SH-SY5Y (cell line): ENCODE measurements at regions not wholly inside any gene's neighbourhood (a gene's known extent, or its start where the extent isn't known, plus 50 kb on each side); places are given as distances from the start of the nearest gene placed in this dataset.

ENCODE experiments used
- GATA2 ChIP-seq: IDR thresholded peaks from 2 replicates; pipeline ENCODE4 v1.6.1; 2011; ENCODE audit warnings: mild to moderate bottlenecking, low read depth, low read length
- GATA3 ChIP-seq: IDR thresholded peaks from 2 replicates; pipeline ENCODE4 v1.6.1; 2011; ENCODE audit warnings: low read depth, mild to moderate bottlenecking, low read length, moderate library complexity

DNA sequence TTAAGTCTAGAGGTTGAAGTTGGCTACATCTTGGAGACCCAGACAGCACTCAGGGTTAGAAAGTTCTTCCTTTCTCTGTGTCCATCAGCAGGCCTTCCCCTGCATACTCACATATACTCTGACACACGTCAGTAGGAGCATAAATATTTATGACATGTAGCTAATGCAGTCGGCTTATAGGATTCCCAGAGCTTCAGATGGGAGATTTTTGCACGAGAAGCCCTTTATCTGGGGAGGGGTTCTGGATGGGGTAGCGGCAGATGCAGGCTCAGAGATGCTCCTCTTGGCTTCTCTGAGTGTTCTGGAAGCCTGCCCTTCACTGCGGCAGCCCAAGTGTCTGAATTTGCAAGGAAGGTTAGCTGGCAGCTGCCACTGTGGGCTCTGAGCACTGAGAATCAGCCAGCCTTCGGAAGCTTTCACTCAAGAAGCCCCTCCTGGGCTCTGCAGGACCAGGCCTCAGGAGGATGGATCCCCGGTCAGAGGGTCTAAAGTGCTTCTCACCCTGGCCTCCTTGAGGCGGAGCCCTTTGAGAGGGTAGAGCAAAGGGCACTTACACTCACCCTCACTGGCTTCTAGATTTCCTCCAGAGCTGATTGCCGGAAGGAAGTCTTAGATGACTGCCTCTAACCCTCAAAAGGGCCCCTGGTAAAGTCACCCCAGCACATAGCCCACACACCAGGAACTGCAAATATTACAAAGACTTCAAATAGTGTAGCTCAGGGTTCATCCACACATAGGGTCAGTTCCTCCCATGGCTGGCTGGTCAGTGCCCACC is 68.1 kb upstream of the NFASC start:
- no peak for TF ChIP-seq GATA3
- no peak for TF ChIP-seq GATA2

DNA sequence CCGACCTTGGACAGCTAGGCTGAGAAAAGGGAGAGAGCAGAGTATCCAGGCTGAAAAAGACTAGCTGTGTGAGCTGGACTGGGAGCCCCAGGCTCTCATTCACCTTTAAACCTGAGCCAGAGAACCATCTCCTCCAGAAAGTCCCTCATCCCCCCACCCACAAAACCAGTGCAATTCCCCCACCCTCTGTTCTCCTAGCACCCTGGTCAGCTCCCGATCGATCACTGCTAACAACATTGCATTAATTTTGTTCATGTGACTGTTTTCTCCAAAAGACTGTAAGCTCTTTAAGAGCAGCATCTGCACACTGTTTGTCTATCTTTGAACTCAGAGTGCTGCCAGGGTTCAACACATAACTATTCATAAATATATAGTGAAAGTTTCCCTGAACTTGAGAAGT is 67.1 kb upstream of the NFASC start:
- TF ChIP-seq GATA3 (no peak), GATA2 (no peak)

DNA sequence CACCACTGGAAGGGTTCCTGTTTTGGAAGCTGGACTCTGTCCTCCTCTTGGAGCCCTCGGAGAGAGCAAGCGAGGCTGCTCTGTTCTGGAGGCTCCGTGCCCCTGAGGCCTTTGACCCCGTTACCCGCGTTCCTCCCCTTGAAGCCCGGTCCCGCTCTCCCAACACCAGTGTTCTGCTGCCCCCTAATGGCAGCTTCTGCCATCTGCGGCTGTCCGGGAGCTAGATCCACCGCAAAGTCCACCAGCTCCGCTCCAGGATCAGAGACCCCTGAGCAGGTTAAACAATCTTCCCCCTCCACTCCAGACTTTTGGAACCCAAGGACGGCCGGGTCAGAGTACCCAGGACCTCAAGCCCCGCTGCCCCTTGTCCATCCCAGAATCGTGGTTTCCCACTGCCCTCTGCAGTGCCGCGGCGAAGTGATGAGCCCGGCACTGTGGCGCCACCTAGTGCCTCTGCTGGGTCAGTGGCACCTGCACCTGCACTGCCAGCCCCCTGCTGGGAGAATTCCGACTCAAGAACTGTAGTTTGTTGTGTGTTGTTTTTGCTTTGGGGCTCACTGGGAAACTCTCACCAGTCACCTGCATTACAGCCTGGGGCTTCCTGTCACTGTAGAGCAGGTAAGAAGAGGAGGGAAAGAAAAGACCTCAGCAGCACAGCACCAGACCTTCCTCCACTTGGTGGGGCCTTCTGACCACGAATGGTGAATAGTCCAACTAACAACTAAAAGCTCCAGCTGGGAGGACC is 63.5 kb upstream of the NFASC start:
- no peak for TF ChIP-seq GATA3
- TF ChIP-seq GATA2 = no peak

DNA sequence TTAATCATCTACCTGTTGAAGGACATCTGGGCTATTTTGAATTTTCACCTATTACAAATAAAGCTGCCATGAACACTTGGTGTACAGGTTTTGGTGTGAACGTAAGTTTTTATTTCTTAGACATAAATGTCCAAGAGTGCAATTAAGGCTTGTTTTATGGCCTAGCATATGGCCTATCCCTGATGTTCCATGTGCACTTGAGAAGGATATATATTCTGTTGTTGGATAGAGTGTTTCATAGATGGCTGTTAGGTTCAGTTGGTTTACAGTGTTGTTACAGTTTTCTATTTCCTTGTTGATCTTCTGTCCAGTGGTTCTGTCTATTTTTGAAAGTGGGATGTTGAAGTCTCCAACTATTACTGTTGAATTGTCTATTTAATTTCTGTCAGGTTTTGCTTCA is 61.2 kb upstream of the NFASC start:
- TF ChIP-seq GATA3 = no peak
- TF ChIP-seq GATA2 = no peak

DNA sequence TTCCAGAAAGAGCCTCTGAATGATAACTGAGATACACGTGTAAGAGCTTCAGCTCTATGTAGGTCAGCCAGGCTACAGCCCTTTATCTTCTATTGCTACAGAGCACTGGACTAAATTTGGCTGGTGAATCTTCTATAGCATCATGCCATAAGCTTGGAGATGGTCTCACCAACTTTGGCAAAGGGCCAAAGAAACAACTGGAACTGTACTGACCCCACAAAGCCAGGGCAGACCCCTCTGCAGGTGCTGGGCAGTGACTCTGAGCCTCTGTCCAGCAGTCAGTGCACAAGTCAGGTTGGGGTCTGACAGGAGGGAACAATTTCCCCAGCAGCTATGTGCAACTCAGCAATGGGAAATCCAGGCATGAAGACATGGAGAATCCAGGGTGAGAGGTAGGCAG is 57.8 kb upstream of the NFASC start:
- TF ChIP-seq GATA2 = no peak
- no peak for TF ChIP-seq GATA3

DNA sequence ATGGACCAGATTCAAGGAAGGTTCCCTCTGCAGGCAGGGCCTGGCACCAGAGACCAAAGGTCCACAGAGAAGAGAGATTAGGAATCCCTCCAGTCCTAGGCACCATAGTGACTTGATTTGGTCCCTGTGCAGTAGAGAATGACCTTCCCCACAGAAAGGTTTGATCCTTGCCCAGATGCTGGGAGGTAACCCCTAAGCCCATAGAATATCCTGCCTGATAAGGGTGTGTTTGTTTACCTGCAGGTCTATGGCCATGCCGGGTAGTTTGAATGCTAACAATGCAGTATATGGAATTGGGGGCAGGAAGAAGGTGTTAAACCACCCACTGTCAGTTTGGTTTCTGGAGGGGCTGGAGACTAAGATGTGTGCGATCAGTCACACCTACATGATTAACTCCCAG is 57.1 kb upstream of the NFASC start:
- TF ChIP-seq GATA2 (no peak), GATA3 (no peak)

DNA sequence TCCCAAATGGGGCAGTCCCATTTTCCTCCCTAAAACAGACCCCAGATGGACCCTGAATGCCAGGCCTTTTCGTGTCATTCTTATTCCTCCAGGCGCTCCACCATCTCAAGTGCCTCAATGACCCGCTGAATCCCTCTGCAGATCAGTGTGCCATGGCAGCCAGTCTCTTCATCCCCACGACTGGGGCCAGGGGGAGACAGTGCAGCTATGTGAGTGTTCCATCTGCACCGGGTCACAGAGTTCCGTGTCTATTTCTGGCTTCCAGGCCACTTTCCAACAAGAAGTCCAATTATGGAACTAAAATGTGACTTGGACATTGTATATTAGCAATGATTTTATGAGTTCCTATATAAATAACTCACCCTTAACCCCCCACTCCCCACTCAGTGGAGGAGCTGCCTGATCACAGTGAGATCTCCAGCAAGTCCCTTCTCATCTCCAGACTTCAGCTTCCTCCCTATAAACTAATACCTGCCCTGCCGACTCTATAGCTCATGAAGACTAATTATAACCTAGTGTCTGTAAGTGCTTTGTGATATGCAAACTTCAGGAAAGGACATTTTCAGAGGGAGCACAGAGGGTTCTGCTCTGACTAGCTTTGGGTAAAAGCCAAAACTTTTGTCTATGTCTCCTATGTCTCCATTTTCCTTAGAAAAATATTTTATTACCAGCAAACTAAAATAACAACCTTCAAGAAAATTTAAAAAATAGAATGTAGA is 56.3 kb upstream of the NFASC start:
- TF ChIP-seq GATA3 (no peak), GATA2 (no peak)

DNA sequence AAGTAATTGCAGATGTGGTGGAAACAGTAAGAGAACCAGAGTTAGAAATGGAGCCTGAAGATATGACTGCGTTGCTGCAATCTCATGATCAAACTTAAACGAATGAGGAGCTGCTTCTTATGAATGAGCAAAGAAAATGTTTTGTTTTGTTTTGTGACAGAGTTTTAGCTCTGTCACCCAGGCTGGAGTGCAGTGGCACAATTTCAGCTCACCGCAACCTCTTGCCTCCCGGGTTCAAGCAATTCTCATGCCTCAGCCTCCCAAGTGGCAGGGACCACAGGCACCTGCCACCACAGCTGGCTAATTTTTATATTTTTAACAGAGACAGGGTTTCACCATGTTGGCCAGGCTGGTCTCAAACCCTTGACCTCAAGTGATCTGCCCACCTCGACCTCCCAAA is 53.3 kb upstream of the NFASC start:
- TF ChIP-seq GATA3 (no peak), GATA2 (no peak)

DNA sequence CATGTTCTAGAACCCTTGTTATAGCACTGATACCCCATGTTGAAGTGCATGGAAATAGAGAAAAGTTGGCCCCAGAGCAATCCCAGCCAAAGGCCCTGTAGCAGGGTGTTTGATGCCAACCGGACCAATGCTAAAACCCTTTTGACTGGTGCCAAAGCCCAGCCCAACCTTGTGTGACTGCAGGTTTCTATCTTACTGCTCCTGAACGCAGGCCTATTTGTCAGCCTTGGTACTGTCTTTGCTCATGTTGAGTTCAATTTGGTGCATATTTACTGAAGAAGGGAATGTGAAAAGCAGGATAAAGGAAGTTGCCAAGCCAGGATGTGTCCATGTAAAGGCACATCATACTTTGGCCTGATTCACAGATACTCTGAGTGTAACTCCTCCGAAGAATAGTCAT is 51.7 kb upstream of the NFASC start:
- TF ChIP-seq GATA2 (no peak), GATA3 (no peak)

DNA sequence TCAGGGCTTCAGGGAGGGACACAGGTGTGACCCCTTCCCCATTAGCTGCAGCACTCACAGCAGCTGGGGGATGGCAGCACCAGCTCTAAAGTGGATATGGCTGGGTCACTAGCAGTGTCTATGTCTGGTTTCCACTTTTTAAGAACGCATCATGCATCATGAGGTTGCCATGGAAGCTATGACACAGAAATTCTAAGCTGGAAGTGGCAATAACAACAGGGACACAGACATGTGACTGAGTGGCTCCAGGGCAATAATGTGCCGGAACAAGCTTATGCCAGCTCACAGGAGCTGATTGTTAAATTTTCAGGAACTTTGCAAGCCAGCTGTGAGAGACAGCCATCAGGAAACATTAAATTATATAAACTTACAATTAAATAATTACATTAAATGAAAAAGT is 51.2 kb upstream of the NFASC start:
- 0 out of 2 replicates have a peak, but pooled peaks have one; percentile 49 for TF ChIP-seq GATA3
- TF ChIP-seq GATA2 = no peak; the same call in 1 of the 2 replicates
